ENCODE measurements at regions not wholly inside any gene's neighbourhood (a gene's known extent, or its start where the extent isn't known, plus 50 kb on each side); places are given as distances from the start of the nearest gene placed in this dataset.

GRCh38 chrY:15583111-15583510 lies 1058.8 kb downstream of the NLGN4Y start:
- H3K36me3 Mint-ChIP-seq (ENCODE audit: low read depth), result no peaks in the 10 kb centered on the region
- no peak overlapping the region for H3K4me3 Mint-ChIP-seq
- no peak for DNase-seq
- no peak for ATAC-seq
- no peaks in the 10 kb centered on the region for H3K4me1 Mint-ChIP-seq (ENCODE audit: low read depth)
- no peak overlapping the region for H3K27ac Mint-ChIP-seq
- no peaks in the 10 kb centered on the region for H3K9me3 Mint-ChIP-seq
- TF ChIP-seq CTCF (IDR thresholded peaks at IDR 0.05), result no peak
- H3K27me3 Mint-ChIP-seq, result no peaks in the 10 kb centered on the region
- POLR2A ChIA-PET, result no interaction called here
- CTCF ChIA-PET, result no interaction called here
- intact Hi-C loops (cut with micrococcal nuclease), result no loop called here

- DNase-seq (no peak), ATAC-seq (no peak)
- Mint-ChIP-seq H3K27ac (no peak overlapping the region), H3K9me3 (no peaks in the 10 kb centered on the region), H3K4me1 (ENCODE audit: low read depth) (no peaks in the 10 kb centered on the region), H3K36me3 (ENCODE audit: low read depth) (no peaks in the 10 kb centered on the region), H3K4me3 (no peak overlapping the region), H3K27me3 (no peaks in the 10 kb centered on the region)
- no peak for TF ChIP-seq CTCF (IDR thresholded peaks at IDR 0.05)
- POLR2A ChIA-PET, result no interaction called here
- intact Hi-C loops (cut with micrococcal nuclease), result no loop called here
- CTCF ChIA-PET, result no interaction called here
These were observed 1068.6 kb downstream of the NLGN4Y start for GRCh38 chrY:15592957-15593356.

GRCh38 chrY:15593476-15594160 lies 1069.3 kb downstream of the NLGN4Y start:
- POLR2A ChIA-PET, result no interaction called here
- ATAC-seq (no peak), DNase-seq (no peak)
- Mint-ChIP-seq H3K27me3 (no peaks in the 10 kb centered on the region), H3K4me3 (no peak overlapping the region), H3K27ac (no peak overlapping the region), H3K4me1 (ENCODE audit: low read depth) (no peaks in the 10 kb centered on the region), H3K36me3 (ENCODE audit: low read depth) (no peaks in the 10 kb centered on the region), H3K9me3 (no peaks in the 10 kb centered on the region)
- intact Hi-C loops (cut with micrococcal nuclease), result no loop called here
- CTCF ChIA-PET, result no interaction called here
- no peak for TF ChIP-seq CTCF (IDR thresholded peaks at IDR 0.05)

- DNase-seq (no peak), ATAC-seq (no peak)
- Mint-ChIP-seq H3K4me1 (ENCODE audit: low read depth) (no peaks in the 10 kb centered on the region), H3K27me3 (no peaks in the 10 kb centered on the region), H3K9me3 (no peaks in the 10 kb centered on the region), H3K4me3 (no peak overlapping the region), H3K27ac (no peak overlapping the region), H3K36me3 (ENCODE audit: low read depth) (no peaks in the 10 kb centered on the region)
- TF ChIP-seq CTCF (IDR thresholded peaks at IDR 0.05), result no peak
- ChIA-PET CTCF (no interaction called here), POLR2A (no interaction called here)
- intact Hi-C loops (cut with micrococcal nuclease), result no loop called here
These were observed 1069.8 kb downstream of the NLGN4Y start for GRCh38 chrY:15594179-15594578.

- DNase-seq (no peak), ATAC-seq (no peak)
- H3K36me3 Mint-ChIP-seq (ENCODE audit: low read depth), result no peaks in the 10 kb centered on the region
- no peak overlapping the region for H3K27ac Mint-ChIP-seq
- intact Hi-C loops (cut with micrococcal nuclease), result no loop called here
- H3K9me3 Mint-ChIP-seq, result no peaks in the 10 kb centered on the region
- TF ChIP-seq CTCF (IDR thresholded peaks at IDR 0.05), result no peak
- ChIA-PET POLR2A (no interaction called here), CTCF (no interaction called here)
- no peaks in the 10 kb centered on the region for H3K4me1 Mint-ChIP-seq (ENCODE audit: low read depth)
- H3K4me3 Mint-ChIP-seq, result no peak overlapping the region
- no peaks in the 10 kb centered on the region for H3K27me3 Mint-ChIP-seq
These were observed 1076.2 kb downstream of the NLGN4Y start for GRCh38 chrY:15600565-15600964.

Data from activated CD8-positive, alpha-beta T cell treated with anti-CD3 and anti-CD28 coated beads for 36 hours (primary cell).